Tibial nerve (tissue), 4 donors: ENCODE measurements at regions not wholly inside any gene's neighbourhood (a gene's known extent, or its start where the extent isn't known, plus 50 kb on each side); places are given as distances from the start of the nearest gene placed in this dataset.

ENCODE experiments used
- DNase-seq, 2 donors: peaks; one replicate each; pipeline ENCODE4 v3.0.0-alpha.2; 2019; ENCODE audit warnings: low spot score in 2 of 2
- H3K27ac ChIP-seq, 4 donors: fragments of 200-600 bp; sonication (generic) in 3 of 4; one replicate each; pipeline ENCODE4 v1.5.1; 2017 to 2019; ENCODE audit warnings: mild to moderate bottlenecking in 1 of 4
- H3K27me3 ChIP-seq, 2 donors: fragments of 200-600 bp; sonication (generic) in 1 of 2; one replicate each; pipeline versions ENCODE4 v1.5.1 to v1.6.0; 2017 to 2019
- H3K36me3 ChIP-seq, 3 donors: fragments of 200-600 bp; sonication (generic); one replicate each; pipeline ENCODE4 v1.5.1; 2018 to 2019
- H3K4me1 ChIP-seq, 4 donors: fragments of 200-600 bp; sonication (generic) in 3 of 4; one replicate each; pipeline ENCODE4 v1.5.1; 2017 to 2019
- H3K4me3 ChIP-seq, 4 donors: fragments of 200-600 bp; sonication (generic) in 3 of 4; one replicate each; pipeline ENCODE4 v1.5.1; 2017 to 2019; ENCODE audit warnings: mild to moderate bottlenecking in 1 of 4, moderate library complexity in 1 of 4
- H3K9me3 ChIP-seq, 4 donors: fragments of 200-600 bp; sonication (generic) in 3 of 4; one replicate each; pipeline ENCODE4 v1.5.1; 2017 to 2019
- CTCF ChIP-seq, 5 experiments: fragments of 200-600 bp in 3 of 5; fragments of 450-650 bp in 2 of 5; sonication (generic) in 3 of 5; IDR thresholded peaks; one replicate each; pipeline ENCODE4 v1.5.1; 2016 to 2019; ENCODE audit warnings: antibody characterized with exemption in 5 of 5, mild to moderate bottlenecking in 3 of 5, moderate library complexity in 2 of 5
- EP300 ChIP-seq, 2 donors: sonication (generic); formaldehyde crosslinking; IDR thresholded peaks; one replicate each; pipeline ENCODE4 v1.6.1; 2017; ENCODE audit warnings: antibody characterized with exemption in 2 of 2, mild to moderate bottlenecking in 1 of 2
- POLR2A ChIP-seq, 2 donors: fragments of 450-650 bp; IDR thresholded peaks; one replicate each; pipeline ENCODE4 v1.6.1; 2017; ENCODE audit warnings: antibody characterized with exemption in 2 of 2, mild to moderate bottlenecking in 2 of 2, moderate library complexity in 2 of 2
- WGBS, 2 donors: methylation state at CpG; one replicate each; pipeline ENCODE4 v1.1.5; 2018; 5-methylcytosine and 5-hydroxymethylcytosine counted together

GRCh38 chr13:107808389-107808788, 406.9 kb downstream of the LIG4 start:
- no peaks in the 10 kb centered on the region for H3K36me3 ChIP-seq
- no peaks in the 10 kb centered on the region for H3K27me3 ChIP-seq
- H3K27ac ChIP-seq, result no peak overlapping the region
- WGBS, 2 donors, result 75 to 76% methylated on average over 3 of the region's 3 CpGs
- TF ChIP-seq EP300 (IDR thresholded peaks at IDR 0.05) (no peak), POLR2A (IDR thresholded peaks at IDR 0.05) (no peak), CTCF (IDR thresholded peaks at IDR 0.05) (no peak)
- no peaks in the 10 kb centered on the region for H3K4me1 ChIP-seq
- H3K9me3 ChIP-seq, result no peaks in the 10 kb centered on the region
- no peak for DNase-seq
- no peak overlapping the region for H3K4me3 ChIP-seq

GRCh38 chr13:107807306-107808073, 407.8 kb downstream of the LIG4 start:
- no peak for DNase-seq
- no peaks in the 10 kb centered on the region for H3K27me3 ChIP-seq
- H3K4me1 ChIP-seq, result no peaks in the 10 kb centered on the region
- H3K36me3 ChIP-seq, result no peaks in the 10 kb centered on the region
- no peak overlapping the region for H3K4me3 ChIP-seq
- H3K9me3 ChIP-seq, result no peaks in the 10 kb centered on the region
- no peak overlapping the region for H3K27ac ChIP-seq
- TF ChIP-seq CTCF (IDR thresholded peaks at IDR 0.05), result no peak
- no peak for TF ChIP-seq EP300 (IDR thresholded peaks at IDR 0.05)
- no peak for TF ChIP-seq POLR2A (IDR thresholded peaks at IDR 0.05)
- 28 to 36% methylated on average over 3 of the region's 3 CpGs for WGBS, 2 donors

- no peak for DNase-seq
- Histone ChIP-seq H3K27me3 (no peaks in the 10 kb centered on the region), H3K9me3 (no peaks in the 10 kb centered on the region), H3K4me1 (no peaks in the 10 kb centered on the region), H3K27ac (no peak overlapping the region), H3K36me3 (no peaks in the 10 kb centered on the region), H3K4me3 (no peak overlapping the region)
- TF ChIP-seq POLR2A (IDR thresholded peaks at IDR 0.05) (no peak), CTCF (IDR thresholded peaks at IDR 0.05) (no peak), EP300 (IDR thresholded peaks at IDR 0.05) (no peak)
- WGBS, 2 donors, result 71 to 73% methylated on average over 2 of the region's 2 CpGs
These were observed 408.6 kb downstream of the LIG4 start for GRCh38 chr13:107806726-107807125.

- TF ChIP-seq EP300 (IDR thresholded peaks at IDR 0.05) (no peak), POLR2A (IDR thresholded peaks at IDR 0.05) (no peak), CTCF (IDR thresholded peaks at IDR 0.05) (no peak)
- Histone ChIP-seq H3K27ac (no peak overlapping the region), H3K4me3 (no peak overlapping the region), H3K36me3 (no peaks in the 10 kb centered on the region), H3K4me1 (no peaks in the 10 kb centered on the region), H3K9me3 (no peaks in the 10 kb centered on the region), H3K27me3 (no peaks in the 10 kb centered on the region)
- WGBS, 2 donors, result 86 to 89% methylated on average over 7 of the region's 7 CpGs
- no peak for DNase-seq
These were observed 411.4 kb downstream of the LIG4 start for GRCh38 chr13:107803822-107804495.

GRCh38 chr13:107801621-107802020, 413.7 kb downstream of the LIG4 start:
- H3K4me3 ChIP-seq, result no peak overlapping the region
- no peaks in the 10 kb centered on the region for H3K9me3 ChIP-seq
- no peak overlapping the region for H3K27ac ChIP-seq
- no peaks in the 10 kb centered on the region for H3K36me3 ChIP-seq
- no peak for DNase-seq
- H3K27me3 ChIP-seq, result no peaks in the 10 kb centered on the region
- no peak for TF ChIP-seq CTCF (IDR thresholded peaks at IDR 0.05)
- no peak for TF ChIP-seq EP300 (IDR thresholded peaks at IDR 0.05)
- TF ChIP-seq POLR2A (IDR thresholded peaks at IDR 0.05), result no peak
- no peaks in the 10 kb centered on the region for H3K4me1 ChIP-seq
- WGBS, 2 donors, result 71 to 76% methylated on average over 9 of the region's 9 CpGs
